HG02981 (cell line): ENCODE measurements at regions not wholly inside any gene's neighbourhood (a gene's known extent, or its start where the extent isn't known, plus 50 kb on each side); places are given as distances from the start of the nearest gene placed in this dataset.
"Not testable (repeated sequence)": the region's sequence is repeated elsewhere in the genome, so short reads cannot be mapped to it uniquely, and the experiment has no call there.

Source experiments
- ATAC-seq: cut with Tn5 transposase; IDR thresholded peaks from one replicate; pipeline ENCODE4 v1.9.1; 2021; ENCODE audit warnings: mild to moderate bottlenecking, moderate library complexity; ENCODE audit not compliant: unreplicated experiment

- ATAC-seq = no peak
These were observed 247.9 kb upstream of the GJE1 start for GRCh38 chr6:141884850-141885249.

DNA sequence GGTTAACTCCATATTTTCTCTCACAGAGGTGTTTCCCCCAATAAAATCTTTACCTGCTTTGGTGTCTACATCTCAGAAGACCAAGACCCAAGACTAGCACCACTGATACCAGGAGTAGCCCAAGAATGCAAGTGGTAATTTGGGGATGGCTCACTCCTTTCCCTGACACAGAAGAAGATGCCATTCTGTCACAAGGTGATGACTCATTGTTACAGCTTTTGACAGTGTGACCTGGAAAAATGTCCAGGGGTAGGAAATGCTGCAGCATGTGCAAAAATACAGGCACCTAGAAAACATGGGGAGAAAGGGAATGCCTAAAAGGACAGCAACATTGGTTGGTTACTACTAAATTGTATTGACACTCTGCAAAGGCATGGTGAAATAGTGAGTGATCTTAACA, 254.0 kb upstream of the GJE1 start:
- no peak for ATAC-seq

GRCh38 chr6:141877275-141877983, 255.3 kb upstream of the GJE1 start:
- no peak for ATAC-seq

- no peak for ATAC-seq
These were observed 257.7 kb upstream of the GJE1 start for GRCh38 chr6:141874930-141875602.

GRCh38 chr6:141869509-141869908, 263.2 kb upstream of the GJE1 start:
- not testable (repeated sequence) for ATAC-seq

DNA sequence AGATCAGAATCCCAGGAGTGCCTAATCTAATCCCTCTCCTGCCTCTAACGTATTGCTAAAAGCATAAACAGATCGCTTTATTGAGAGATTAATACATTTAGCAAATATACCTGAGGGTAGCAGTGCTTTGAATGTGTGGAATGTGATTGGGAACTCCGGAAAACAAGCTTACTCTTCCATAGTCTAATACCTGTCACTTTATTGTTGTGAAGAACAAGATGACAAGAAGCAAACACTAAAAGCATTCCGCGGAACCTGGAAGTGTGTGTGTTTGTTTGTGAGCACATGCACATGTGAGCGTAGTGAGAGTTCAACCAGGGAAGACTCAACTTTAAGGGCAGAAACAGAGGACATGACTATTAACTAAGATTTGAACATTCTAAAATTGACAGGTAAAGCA, 265.0 kb upstream of the GJE1 start:
- no peak for ATAC-seq

DNA sequence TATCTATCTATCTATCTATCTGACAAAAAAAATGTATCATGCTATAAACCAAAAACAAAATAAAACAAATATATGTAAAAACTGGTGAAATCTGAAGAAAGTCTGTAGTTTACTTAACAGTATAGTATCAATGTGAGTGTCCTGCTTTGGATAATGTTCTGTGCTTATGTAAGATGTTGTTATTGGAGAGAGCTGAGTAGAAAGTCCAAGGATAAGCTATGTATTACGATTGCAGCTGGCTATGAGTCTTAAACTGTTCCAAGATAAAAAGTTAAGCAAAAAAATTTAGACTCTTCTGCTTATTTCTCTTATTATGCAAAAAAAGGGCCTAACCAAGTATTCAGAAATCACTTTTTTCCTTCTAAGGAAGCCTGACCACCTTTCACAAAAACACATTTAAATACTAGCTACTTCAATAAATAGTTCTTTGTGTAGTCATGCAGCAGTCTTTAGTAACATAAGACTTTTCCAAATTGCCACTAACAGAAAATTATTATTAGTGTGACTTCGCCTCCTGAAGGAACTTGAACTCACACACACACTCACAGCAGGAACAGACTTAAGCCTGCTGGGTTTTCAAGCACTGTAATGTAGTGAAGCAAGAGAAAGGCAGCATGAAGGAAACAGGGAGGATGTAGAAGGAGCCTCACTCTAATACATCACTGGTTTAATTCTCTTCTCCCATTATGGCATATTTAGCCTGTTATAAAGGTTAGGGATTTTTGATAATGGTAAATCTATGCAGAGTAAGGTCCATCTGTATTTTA, 265.8 kb upstream of the GJE1 start:
- no peak for ATAC-seq

DNA sequence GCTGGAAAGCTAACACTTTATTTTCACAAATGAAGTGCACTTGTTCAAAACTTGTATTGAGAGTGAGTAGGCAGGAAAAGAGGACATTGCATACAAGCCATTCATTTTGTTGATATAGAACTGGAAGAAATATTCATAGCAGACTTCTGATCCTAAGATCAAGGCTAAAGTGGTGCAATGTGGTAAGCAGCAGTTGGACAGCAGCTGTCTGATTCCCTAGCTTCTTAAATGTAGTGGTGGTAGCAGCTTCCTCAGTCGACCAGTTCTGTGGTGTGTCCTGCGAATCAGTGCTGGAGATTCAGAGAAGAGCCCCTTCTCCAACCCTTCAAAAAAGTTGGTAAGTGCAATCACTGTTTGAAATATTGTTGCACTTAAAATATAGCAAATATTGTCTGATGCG, 281.7 kb upstream of the GJE1 start:
- no peak for ATAC-seq

DNA sequence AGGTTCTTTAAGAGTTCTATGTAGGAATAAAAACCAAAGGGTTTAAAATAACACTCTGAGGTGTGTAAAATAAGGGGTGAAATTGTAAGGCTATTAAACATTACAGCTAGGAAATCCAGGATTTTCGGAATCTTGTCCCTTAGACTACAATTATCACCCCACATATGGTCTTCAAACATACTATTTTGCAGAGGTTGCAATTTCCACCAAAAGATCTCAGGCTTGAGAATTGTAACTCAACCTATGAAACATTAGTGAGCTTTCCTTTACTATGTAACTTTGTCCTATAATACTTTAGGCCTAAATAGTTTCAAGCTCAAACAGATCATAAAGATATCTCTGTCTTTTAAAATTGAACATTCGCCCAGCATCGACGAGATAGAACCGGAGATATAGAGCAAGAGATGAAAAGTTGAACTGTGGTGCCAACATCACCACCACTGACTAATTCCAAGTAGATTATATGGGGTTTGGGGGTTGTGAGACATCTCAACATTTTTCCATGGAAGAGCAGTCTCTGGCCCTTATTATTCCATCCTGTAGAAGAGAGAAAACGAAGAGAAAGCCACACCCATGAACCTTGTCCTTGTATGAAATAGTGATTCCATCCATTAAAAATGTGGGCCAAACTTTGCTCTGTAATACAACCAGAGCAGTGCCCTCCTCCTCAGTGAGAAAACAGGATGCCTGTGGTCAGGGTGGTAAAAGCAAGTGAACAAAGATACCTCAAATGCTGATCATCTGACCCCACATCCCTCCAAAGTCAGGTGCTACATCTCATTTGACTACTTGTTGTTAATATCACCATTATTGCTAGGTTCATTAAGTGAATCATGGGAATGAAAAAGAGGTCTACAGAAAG, 284.5 kb upstream of the GJE1 start:
- ATAC-seq = no peak

- ATAC-seq = no peak
These were observed 286.1 kb upstream of the GJE1 start for GRCh38 chr6:141846639-141847038.

DNA sequence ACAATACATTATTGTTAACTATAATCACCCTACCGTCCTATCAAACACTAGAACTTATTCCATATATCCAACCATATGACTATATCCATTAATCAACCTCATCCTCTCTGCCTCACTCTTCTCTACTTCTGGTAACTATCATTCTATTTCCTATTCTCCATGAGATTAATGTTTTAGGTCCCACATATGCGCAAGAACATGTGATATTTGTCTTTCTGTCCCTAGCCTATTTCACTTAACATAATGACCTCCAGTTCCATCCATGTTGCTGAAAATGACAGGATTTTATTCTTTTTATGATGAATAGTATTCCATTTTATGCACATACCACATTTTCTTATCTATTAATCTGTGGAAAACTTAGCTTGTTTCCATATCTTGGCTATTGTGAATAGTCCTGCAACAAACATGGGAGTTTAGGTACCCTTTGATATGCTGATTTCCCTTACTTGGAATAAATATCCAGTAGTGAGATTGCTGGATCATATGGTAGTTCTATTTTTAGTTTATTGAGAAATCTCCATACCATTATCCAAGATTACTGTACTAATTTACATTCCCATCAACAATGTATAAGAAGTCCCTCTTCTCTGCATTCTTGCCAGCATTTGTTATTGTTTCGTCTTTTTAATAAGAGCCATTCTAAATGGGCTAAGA, 289.4 kb upstream of the GJE1 start:
- no peak for ATAC-seq

DNA sequence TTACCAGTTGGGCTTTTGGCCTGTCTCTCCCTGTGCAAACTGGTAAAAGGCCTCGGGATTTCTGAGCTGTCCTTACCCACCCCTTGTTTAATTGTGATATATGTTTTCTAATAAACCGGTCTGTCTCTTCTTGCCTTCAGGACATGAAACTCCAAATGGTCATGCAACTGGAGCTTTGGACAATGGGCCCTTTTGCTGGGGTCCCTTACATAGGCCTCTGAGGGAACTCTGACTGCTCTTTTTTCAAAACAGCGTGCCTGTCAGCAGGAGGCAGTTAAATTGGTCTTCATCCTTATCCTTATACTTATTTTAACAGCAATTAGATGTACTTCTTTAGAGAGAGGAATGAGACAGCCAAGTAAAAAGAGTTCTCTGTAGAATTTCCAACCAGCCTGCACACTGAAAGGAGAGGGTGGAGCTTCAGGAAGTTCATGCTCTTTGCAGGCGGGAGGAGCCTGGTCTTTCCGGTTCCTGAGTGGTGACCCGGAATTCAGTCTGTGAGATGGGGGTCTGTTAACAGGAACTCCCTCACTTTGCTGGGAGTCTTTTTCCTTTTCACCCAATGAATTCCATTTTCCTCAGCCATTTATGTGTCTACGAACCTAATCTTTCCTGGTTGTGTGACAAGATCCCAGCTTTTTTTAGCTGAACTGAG, 299.6 kb upstream of the GJE1 start:
- ATAC-seq = no peak

- no peak for ATAC-seq
These were observed 302.2 kb upstream of the GJE1 start for GRCh38 chr6:141830530-141830929.

DNA sequence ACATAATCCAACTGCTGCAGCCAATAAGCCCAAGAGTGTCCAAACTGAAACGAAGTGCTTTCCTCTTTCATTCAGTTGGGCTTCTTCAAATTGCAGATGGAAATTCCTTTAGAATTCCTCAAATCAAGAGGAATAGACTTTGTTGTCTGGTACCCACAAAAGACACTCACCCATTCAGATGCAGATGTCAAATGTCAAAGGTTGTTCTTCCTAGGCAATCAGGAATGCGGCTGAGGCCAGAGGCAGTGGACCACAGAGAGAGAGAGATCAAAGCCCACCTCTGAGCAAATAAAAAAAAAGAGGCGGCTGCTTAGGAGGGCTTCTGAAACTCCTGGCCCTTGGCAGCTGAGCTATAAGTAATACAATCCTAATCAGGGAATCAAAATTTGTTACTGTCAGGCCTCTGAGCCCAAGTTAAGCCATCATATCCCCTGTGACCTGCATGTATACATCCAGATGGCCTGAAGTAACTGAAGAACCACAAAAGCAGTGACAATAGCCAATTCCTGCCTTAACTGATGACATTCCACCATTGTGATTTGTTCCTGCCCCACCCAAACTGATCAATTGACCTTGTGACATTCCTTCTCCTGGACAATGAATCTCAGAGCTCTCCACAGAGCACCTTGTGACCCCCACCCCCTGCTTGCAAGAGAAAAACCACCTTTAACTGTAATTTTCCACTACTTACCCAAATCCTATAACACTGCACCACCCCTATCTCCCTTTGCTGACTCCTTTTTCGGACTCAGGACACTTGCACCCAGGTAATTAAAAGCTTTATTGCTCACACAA, 303.0 kb upstream of the GJE1 start:
- no peak for ATAC-seq

- no peak for ATAC-seq
These were observed 308.4 kb upstream of the GJE1 start for GRCh38 chr6:141824350-141824749.

- not testable (repeated sequence) for ATAC-seq
These were observed 317.7 kb upstream of the GJE1 start for GRCh38 chr6:141815039-141815438.

- no peak for ATAC-seq
These were observed 322.8 kb upstream of the GJE1 start for GRCh38 chr6:141809901-141810300.

DNA sequence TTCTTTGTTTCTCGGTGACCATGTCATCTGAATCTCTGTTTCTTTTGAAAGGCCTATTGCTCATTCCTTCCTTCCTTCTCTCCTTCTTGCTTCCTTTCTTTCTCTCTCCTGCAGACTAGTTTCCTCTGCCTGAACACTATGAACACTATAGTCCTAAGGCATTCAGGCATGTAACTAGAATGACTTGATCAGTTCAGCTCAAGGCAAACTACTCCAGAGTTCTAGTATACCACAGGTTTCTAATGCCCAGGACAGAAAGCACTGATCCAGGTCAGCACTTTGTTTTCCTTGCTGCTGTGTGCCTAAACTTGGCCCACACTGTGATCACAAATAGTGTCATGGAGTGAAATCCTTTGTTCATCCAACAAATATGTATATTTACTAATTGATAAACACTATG, 324.1 kb upstream of the GJE1 start:
- no peak for ATAC-seq

- ATAC-seq = not testable (repeated sequence)
These were observed 331.8 kb upstream of the GJE1 start for GRCh38 chr6:141800973-141801372.
